Globus pallidus (tissue), 1 donor: ENCODE measurements at regions not wholly inside any gene's neighbourhood (a gene's known extent, or its start where the extent isn't known, plus 50 kb on each side); places are given as distances from the start of the nearest gene placed in this dataset.
A peak's percentile ranks its signal among the peaks of the same experiment; 100 is the strongest.
"Not testable (repeated sequence)": the region's sequence is repeated elsewhere in the genome, so short reads cannot be mapped to it uniquely, and the experiment has no call there.

Experiments
- DNase-seq: peaks from one replicate; pipeline ENCODE4 v3.0.0-alpha.2; 2015; ENCODE audit warnings: low spot score

DNA sequence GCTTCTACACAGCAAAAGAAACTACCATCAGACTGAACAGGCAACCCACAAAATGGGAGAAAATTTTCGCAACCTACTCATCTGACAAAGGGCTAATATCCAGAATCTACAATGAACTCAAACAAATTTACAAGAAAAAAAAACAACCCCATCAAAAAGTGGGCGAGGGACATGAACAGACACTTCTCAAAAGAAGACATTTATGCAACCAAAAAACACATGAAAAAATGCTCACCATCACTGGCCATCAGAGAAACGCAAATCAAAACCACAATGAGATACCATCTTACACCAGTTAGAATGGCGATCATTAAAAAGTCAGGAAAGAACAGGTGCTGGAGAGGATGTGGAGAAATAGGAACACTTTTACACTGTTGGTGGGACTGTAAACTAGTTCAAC lies 171.8 kb upstream of the IL12B start:
- DNase-seq = not testable (repeated sequence)

DNA sequence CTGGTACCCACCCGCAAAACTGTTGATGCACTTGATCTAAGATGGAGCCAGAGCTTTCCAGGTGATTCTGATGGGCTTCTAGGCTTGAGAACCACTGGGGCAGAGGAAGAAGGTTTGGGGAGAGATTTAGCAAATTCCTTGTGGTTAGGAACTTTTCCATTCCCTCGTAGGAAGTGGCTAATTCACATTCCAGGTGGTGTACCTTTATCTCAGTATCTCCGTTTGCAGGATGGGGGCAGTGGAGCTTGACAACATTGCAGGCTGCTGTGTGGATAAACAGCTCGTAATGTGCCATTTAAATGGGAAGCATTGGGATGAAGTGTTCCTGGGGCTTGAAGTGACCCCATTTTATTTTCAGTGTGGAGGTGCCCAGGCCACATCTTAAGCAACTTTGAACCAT lies 172.9 kb upstream of the IL12B start:
- no peak for DNase-seq

DNA sequence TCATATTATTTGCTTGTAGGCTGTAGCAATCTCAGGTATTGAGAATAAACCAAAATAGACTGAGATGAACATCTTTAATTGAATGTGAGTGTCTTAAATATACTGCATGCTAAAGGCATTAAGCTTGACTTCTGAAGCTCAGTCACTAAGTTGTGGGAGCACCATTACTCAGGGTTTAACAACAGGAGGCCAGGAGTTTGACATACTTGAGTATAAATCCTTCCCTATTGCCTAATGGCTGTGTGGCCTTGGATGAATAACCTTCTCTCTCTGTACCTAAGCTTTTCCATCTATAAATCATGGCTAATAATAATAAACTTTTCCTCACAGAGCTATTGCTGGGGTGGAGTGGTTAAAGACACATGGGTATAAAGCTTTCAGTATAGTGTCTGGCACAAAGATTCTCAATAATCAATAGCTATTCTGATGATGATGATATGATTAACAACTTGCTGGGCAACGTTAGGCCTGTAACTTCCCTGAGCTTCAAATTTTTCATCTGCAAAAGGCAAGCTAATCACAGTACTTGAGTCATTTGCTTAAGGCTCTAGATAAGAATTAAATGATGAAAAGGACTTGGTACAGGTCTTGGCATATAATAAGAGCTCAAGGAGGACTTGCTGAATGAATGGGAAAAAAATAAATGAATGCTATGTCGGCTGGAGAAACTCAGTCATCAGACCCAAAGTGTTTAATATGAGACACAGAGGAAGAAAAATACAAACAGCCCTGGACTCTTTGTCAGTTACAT lies 174.0 kb upstream of the IL12B start:
- DNase-seq = no peak

DNA sequence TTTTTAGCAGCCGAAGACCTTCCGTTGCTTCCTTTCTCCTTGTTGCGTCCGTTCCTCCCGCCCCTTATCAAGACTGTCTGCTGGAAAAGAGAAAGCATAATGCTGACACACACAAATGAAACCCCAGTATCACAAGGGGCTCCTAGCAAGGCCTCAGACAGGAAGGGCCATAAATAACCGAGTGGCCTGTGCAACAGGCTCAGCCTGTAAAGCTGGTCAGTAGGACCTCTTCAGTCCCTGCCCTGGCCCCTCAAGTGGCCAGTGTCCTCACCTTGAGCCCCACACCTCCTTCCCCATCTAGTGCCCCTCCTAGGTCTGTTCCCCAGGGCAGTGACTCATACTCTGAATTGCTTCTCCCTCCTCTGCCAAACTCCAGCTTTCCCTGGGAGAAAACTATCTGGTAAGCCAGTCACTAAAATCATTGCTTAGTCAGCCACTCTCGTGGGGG lies 174.6 kb upstream of the IL12B start:
- DNase-seq = peak; percentile 63

DNA sequence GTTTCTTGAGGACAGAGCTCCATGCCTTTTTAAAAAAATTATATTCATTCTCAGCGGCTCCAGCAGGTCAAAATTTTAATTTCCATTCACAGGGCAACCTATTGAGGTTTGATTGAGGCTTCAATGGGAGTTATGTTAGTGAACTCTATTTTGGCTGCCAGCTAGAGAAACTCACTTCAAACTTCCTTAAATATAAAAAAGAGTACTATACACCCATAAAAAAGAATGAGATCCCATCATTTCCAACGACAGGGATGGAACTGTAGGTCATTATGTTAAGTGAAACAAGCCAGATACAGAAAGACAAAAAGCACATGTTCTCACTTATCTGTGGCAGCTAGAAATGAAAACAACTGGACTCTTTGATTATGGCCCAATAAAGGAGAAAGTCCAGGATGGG lies 176.8 kb upstream of the IL12B start:
- DNase-seq = no peak

DNA sequence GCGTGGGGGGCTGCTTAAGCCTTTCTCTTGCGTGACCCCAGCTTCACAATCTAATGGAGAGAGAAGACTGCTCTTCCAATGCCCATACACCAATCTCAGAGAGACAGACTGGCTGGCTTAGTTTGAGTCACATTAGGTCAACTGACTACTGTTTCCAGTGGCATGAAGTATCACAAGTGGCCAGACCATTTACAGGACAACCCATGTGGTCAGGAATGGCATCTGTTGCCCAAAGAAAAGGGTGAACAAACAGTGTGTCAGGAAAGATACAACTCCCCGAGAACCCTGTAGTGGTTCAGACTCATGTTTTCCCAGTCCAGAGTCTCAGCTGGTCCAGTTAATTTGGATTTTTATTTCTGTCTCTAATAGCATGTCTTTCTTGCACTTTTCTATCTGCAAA lies 177.4 kb upstream of the IL12B start:
- DNase-seq = no peak

DNA sequence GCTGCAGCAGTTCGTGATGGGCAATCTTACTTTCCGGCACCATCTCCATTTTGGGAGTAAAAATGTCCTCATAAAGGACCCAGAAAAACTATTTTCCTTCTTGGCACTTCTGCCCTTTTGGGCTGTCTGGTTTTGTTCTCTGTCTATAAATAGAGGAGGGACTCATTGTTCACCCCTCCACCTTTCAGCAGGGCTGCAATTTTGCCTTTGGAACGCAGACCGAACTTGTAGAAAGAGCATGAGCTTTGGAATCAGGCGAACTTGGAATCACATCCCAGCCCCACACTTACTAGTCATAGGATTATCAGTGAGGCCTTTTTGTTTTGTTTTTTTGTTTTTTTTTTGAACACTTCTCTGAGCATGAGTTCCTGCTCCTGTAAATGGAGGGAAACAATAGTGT lies 178.1 kb upstream of the IL12B start:
- DNase-seq = no peak

DNA sequence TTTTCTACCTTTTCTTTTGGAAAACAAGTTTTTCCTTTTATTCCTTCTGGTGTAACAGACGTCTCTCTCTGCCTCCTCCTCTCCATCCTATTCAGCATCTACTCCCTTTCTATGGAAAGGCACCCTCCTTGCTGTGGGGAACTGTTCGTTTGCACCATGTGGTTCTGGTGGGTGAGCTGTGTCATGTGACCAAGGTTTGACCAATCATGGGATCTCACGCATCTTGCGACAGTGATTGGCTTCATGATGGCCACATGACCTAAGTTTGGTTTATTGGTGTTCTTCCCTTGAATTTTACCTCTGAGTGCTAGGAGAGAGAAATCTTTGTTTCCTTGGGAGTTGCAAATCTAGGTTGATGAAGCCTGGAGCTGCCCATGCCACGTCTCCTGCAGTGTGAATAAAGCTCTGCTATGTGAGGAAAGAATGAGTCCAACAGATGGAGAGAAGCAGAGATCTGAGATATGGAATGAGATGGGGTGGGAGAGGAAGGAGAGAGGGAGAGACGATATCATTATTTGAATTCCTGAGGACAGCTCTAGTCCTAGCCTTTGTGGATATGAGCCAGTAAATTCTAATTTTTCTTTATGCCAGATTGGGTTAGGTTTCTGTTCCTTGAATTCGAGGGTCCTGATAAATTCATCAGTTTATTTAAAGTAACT lies 178.8 kb upstream of the IL12B start:
- DNase-seq = no peak

DNA sequence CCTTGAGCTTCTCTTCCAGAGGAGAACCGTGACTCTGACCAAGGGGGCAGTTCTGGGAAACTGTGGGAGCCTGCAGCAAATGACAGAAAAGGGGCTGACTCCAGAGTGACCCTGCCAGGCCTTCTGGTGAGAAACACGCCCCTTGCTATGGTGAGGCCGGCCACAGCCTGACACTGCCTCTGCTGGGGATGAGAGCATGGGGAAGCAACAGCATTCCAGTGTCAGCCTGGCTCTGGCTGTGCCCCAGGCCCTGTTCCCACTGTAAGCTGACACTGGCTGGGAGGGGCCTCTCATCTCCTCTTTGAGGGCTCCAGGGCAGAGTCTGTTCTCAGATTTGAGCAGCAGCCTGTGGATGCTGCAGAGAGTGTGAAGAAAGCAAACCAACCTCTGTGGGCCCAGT lies 180.0 kb upstream of the IL12B start:
- no peak for DNase-seq

DNA sequence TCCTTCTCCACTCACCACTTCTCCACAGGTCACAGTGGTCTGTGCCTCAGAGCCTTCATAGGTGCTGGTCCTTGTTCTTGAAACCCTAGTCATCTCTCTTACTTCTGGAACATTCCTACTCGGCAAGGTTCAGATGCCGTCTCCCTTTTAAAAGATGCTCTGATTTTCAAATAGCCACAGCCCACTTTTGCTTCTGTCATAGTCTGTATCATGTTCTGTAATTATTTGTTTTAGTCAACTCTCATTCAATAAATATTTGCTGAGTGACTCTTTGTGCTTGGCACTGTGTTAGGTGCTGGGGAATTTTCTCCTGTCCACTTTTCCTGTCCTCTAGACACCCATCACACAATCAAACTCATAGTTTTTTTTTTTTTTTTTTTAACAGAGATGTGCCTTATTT lies 181.3 kb upstream of the IL12B start:
- no peak for DNase-seq

DNA sequence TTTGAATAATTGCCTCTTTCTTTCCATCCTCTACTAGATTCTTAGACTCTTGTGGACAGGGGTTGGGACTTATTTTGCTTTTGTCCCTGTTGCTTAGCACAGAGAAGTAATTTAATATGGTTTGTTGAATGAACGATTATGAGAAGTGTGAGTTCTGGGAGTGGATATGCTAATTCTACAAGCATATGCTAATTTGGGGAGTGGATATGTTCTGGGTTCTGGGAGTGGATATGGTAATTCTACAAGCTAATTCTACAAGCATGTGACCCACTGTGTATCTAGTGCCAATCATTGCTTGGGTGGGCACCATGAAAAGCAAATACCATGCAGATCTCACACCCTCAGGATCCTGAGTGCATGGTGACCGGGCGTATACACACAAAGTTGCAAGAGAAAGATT lies 181.8 kb upstream of the IL12B start:
- DNase-seq = no peak

DNA sequence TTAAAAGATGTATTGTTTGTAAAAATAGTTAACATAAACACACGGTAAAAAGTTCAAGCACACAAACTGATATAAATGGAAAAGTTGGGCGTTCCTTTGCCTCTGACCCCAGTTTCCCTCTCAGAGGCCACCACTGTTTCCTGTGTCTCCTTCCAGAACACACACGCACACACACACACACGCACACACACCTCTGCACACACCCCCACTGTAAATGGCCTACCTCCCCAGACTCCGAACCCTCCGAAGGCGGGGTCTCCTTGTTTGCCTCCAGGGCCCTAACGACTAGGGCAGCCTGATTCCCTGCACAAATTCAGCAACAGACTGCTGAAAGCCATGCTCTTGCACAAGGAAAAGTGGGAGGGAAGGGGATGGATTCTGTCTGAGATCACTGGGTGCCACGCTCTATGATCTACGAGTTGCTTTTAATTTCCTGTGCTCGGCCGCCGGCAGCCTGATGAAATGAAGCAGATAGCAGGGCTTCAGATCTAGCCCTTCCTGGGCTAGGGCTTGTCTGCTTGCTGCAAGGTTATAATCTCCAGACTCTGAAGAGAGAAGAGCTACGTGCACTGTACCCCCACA lies 184.0 kb upstream of the IL12B start:
- no peak for DNase-seq

DNA sequence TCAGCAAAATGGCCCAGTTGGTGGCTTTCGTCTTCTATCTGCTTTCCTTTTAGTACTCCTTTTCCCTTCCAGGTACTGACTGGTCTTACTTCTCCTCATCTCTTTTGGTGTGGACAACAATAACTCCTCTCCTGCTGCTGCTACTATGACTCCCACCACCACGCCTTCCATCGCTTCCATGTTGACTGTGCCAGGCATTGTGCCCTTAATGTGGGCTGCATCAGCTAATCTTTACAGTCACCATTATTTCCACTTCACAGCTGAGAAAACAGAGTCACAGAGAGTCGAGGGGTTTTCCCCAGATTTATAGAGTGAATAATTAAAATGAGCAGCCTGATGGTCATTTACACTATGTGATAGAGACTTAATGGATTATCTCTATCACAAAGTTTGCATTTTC lies 184.9 kb upstream of the IL12B start:
- no peak for DNase-seq

DNA sequence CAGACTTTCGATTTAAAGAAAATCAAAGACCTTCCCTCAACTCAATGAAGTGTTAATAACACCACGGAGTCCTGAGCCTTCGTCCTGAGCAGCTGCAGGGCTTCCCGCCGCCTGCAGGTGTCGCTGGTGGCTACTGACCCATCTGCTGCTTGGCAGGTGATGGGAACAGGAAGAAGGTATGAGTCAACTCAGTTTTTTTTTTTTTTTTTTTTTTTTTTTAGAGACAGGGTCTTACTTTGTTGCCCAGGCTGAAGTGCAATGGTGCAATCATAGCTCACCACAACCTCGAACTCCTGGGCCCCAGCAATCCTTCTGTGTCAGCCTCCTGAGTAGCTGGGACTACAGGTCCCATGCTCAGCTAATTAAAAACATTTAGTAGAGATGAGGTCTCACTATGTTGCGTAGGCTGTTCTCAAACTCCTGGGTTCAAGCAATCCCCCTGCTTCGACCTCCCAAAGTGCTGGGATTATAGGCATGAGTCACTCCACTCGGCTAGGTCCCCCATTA lies 185.7 kb upstream of the IL12B start:
- no peak for DNase-seq

DNA sequence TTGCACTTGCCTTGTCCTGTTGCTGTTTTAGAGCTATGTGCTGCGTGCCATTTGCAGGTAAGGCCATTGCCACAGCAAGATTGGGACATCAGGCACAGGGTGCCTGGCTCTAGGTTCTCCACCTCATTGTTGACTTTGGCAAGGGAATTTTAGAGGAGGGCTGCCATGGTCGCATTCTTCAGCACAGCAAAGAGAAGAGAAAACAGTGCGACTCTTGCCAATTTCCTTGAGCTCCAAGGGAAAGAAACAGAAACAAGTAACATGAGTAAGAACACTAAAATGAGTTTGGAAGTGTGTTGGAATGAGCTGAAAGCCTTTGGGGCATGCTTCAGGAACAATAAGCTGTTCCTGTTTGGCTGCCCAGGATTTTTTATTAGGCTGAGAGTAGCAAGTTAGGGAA lies 188.1 kb upstream of the IL12B start:
- DNase-seq = no peak

DNA sequence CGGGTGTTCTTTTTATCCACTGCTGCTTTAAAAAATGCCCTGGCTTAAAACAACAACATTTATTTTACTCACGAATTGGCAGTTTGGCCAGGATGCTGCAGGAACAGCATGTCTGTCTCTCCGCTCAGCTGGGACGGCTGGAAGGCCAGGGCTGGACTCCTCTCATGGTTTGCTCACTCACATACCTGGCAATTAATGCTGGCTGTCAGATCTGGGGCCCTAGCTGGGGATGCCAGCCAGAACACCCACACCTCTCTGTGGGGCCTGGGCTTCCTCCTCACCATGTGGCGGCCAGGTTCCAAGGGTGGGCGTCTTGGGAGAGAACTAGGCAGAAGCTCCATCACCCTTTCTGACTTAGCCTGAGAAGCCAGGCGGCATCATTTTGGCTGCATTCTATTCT lies 189.1 kb upstream of the IL12B start:
- DNase-seq = no peak

DNA sequence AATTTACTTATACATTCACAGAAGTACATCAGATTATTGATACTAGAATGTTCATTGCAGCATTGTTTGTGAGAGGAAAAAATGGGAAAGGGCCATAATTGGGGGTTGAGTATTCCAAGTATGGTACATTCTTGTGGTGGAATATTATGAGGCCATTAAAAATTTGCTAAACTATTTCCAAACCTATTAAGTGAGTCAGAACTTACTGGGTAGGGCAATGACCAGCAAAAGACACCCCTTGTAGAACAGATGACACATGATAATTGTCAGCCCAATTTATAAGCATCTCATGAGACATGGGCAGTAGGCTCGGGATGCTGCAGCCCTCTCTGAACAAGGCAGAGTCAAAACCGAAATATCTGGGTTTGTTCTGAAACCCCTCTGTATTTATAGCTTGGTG lies 192.6 kb upstream of the IL12B start:
- DNase-seq = no peak

DNA sequence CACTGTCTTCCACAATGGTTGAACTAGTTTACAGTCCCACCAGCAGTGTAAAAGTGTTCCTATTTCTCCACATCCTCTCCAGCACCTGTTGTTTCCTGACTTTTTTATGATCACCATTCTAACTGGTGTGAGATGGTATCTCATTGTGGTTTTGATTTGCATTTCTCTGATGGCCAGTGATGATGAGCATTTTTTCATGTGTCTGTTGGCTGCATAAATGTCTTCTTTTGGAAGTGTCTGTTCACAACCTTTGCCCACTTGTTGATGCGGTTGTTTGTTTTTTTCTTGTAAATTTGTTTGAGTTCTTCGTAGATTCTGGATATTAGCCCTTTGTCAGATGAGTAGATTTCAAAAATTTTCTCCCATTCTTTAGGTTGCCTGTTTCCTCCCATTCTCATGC lies 194.0 kb upstream of the IL12B start:
- DNase-seq = not testable (repeated sequence)

DNA sequence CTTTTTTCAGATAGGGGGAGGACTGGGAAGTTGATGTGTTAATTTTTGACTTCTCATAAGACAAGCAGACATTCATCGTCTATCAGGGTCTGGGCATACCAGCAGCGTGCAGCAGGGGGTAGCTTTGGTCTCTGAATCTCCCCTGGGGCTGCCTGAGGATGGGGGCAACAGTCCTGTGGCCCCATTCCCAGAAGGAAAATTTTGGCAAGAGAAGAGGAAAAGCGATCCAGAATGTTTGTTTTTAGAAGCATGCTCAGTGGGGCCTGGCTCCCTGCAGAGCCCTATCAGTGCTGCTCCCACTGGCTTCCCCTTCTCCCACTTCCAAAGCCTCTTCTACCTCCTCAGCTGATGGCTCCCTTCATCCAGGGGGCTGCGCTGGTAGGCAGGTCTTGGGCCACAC lies 194.8 kb upstream of the IL12B start:
- DNase-seq = no peak

DNA sequence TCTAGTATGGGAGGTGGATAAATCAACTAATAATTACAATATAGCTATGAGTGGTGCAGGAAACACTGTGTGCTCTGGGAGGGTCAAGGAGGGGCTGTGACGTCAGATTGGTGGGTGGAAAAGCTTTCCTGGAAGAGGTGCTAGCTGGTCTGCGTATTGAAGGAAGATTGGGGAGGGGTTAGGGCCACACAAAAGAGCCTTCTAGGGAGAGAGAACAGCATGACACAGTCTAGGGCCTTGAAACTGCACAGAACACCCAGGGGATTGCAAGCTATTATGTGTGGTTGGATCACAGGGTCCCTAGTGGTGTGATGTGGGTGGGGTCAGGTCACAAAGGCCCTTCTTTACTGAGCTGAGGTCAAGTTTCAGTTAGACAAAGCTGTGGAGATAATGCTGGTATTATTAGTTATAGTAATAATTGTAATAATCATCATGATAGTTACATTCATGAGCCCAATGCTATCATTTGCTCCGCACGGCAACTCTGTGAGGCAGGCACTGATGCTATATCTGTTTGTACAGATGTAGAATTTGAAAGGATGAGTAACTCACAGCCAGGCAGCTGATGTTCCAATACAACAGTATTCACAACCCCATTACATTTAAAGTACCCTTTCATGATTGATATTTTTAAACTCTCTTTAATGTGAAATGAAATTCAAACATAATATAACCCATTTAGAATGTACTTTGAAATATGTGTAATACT lies 197.4 kb upstream of the IL12B start:
- DNase-seq = no peak

DNA sequence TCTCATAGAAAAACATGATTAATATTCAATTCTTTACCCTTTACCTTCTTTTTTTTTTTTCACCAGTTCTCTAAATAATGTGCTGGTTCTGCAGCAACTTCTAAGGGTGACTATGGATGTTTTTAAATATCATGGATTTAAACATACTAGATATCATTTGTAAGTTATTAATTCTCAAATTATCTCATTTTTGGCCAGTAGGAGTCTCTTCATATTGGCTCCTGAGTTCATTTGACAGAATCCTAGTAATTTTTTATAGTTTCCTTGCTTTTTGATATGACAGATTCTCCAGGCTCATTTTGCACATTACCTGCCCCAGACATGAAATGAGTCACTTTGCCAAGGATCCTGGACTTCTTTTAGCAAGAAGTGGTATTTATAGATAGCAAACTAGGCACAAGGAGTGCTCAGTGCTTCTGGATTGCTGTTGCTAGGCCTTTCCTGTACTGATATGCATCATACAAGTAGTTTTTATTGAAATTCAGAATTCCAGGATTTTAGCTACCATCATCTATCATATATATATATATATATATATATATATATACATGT lies 201.3 kb upstream of the IL12B start:
- DNase-seq = no peak

DNA sequence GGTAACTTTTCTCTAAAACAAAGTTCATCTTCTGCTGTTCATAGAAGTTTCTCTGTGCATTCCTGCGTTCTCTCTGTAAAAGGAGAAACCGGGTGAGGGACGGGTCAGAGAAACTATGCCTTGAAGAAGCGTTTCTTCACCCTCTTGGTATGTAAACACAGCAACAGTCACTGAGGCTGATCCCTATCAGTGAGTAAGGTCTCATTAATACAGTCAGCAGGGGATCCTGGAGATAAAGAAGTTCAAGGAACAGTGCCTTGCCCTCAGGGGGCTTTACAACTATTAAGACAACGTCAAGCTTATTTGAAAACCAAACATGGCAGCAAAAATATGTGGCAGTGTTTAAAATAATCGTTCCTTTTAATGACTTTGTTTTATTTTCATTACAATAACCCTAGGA lies 202.9 kb upstream of the IL12B start:
- DNase-seq = no peak
